NCI-H128 (cell line): ENCODE measurements at regions not wholly inside any gene's neighbourhood (a gene's known extent, or its start where the extent isn't known, plus 50 kb on each side); places are given as distances from the start of the nearest gene placed in this dataset.
"Not testable (repeated sequence)": the region's sequence is repeated elsewhere in the genome, so short reads cannot be mapped to it uniquely, and the experiment has no call there.

ENCODE experiments used
- DNase-seq: peaks from one replicate; lab custom pipeline; 2025; ENCODE audit not compliant: unreplicated experiment; lab: John Stamatoyannopoulos, UW

GRCh38 chr2:180555391-180555965, 424.9 kb upstream of the UBE2E3 start:
- DNase-seq = no peak

GRCh38 chr2:180554330-180554729, 426.1 kb upstream of the UBE2E3 start:
- DNase-seq = no peak

GRCh38 chr2:180553094-180553715, 427.2 kb upstream of the UBE2E3 start:
- no peak for DNase-seq

- no peak for DNase-seq
Observed at GRCh38 chr2:180542511-180542910, 437.9 kb upstream of the UBE2E3 start.

- no peak for DNase-seq
Observed at GRCh38 chr2:180540761-180541160, 439.6 kb upstream of the UBE2E3 start.

- DNase-seq = no peak
Observed at GRCh38 chr2:180539541-180539940, 440.9 kb upstream of the UBE2E3 start.

GRCh38 chr2:180535289-180535688, 445.1 kb upstream of the UBE2E3 start:
- no peak for DNase-seq

- DNase-seq = not testable (repeated sequence)
Observed at GRCh38 chr2:180531787-180532186, 448.6 kb upstream of the UBE2E3 start.

GRCh38 chr2:180524499-180524898, 455.9 kb upstream of the UBE2E3 start:
- no peak for DNase-seq

- no peak for DNase-seq
Observed at GRCh38 chr2:180523621-180524340, 456.6 kb upstream of the UBE2E3 start.

GRCh38 chr2:180520921-180521581, 459.4 kb upstream of the UBE2E3 start:
- DNase-seq = no peak

GRCh38 chr2:180520206-180520605, 460.2 kb upstream of the UBE2E3 start:
- no peak for DNase-seq

- no peak for DNase-seq
Observed at GRCh38 chr2:180519276-180519675, 461.1 kb upstream of the UBE2E3 start.

- DNase-seq = no peak
Observed at GRCh38 chr2:180516232-180516631, 464.2 kb upstream of the UBE2E3 start.

- DNase-seq = no peak
Observed at GRCh38 chr2:180513389-180513788, 467.0 kb upstream of the UBE2E3 start.

- DNase-seq = no peak
Observed at GRCh38 chr2:180508458-180508857, 471.9 kb upstream of the UBE2E3 start.

- DNase-seq = no peak
Observed at GRCh38 chr2:180507028-180507427, 473.4 kb upstream of the UBE2E3 start.

- no peak for DNase-seq
Observed at GRCh38 chr2:180505203-180505602, 475.2 kb upstream of the UBE2E3 start.

GRCh38 chr2:180497621-180498152, 482.7 kb upstream of the UBE2E3 start:
- DNase-seq = no peak

GRCh38 chr2:180495606-180496005, 484.8 kb upstream of the UBE2E3 start:
- no peak for DNase-seq

GRCh38 chr2:180494286-180494685, 486.1 kb upstream of the UBE2E3 start:
- DNase-seq = no peak

- DNase-seq = no peak
Observed at GRCh38 chr2:180482696-180483095, 475.6 kb upstream of the CWC22 start.
